A673 (cell line): ENCODE measurements at regions not wholly inside any gene's neighbourhood (a gene's known extent, or its start where the extent isn't known, plus 50 kb on each side); places are given as distances from the start of the nearest gene placed in this dataset.

Source experiments
- BruUV-seq: library from RNA; stranded (reverse); fragments of 400-500 nt; replicated peaks from 2 replicates; lab custom pipeline; 2021; lab: Mats Ljungman, UMichigan
- CTCF ChIA-PET: fragments of 300-600 bp; sonication (Branson Sonifier 250); formaldehyde crosslinking; loops from one replicate; lab custom pipeline; 2022; ENCODE audit warnings: antibody characterized with exemption; lab: Charles Lee
- POLR2A ChIA-PET: fragments of 300-600 bp; sonication (Branson Sonifier 250); formaldehyde crosslinking; loops from one replicate; lab custom pipeline; 2022; ENCODE audit warnings: antibody characterized with exemption; ENCODE audit not compliant: low non-redundant PET; lab: Charles Lee
- DNase-seq: peaks from one replicate; pipeline ENCODE4 v3.0.0-alpha.2; 2015; ENCODE audit warnings: low spot score
- H3K27ac ChIP-seq: fragments of 200-600 bp; sonication (generic); 2 replicates; pipeline ENCODE4 v1.5.1; 2016; ENCODE audit warnings: mixed run types, low read depth, mild to moderate bottlenecking, mixed read lengths, antibody characterized with exemption, low read length; ENCODE audit not compliant: poor library complexity, severe bottlenecking
- H3K27me3 ChIP-seq: fragments of 200-600 bp; sonication (generic); replicated peaks from 2 replicates; pipeline ENCODE4 v1.6.1; 2017; ENCODE audit warnings: mixed run types, low read depth, mild to moderate bottlenecking, mixed read lengths, antibody characterized with exemption, low read length; ENCODE audit not compliant: insufficient read depth, poor library complexity
- H3K36me3 ChIP-seq: fragments of 200-600 bp; sonication (generic); 2 replicates; pipeline ENCODE4 v1.6.1; 2016; ENCODE audit warnings: mixed run types, mild to moderate bottlenecking, mixed read lengths, antibody characterized with exemption, low read length; ENCODE audit not compliant: insufficient read depth, poor library complexity, severe bottlenecking
- H3K4me1 ChIP-seq: fragments of 200-600 bp; sonication (generic); 2 replicates; pipeline ENCODE4 v1.6.1; 2017; ENCODE audit warnings: mixed run types, mild to moderate bottlenecking, mixed read lengths, antibody characterized with exemption, low read length; ENCODE audit not compliant: insufficient read depth, poor library complexity, severe bottlenecking
- H3K4me3 ChIP-seq: fragments of 200-600 bp; sonication (generic); 2 replicates; pipeline ENCODE4 v1.5.1; 2016; ENCODE audit warnings: low read depth, mixed run types, mild to moderate bottlenecking, mixed read lengths, low read length; ENCODE audit not compliant: poor library complexity, severe bottlenecking
- H3K9me3 ChIP-seq: fragments of 200-600 bp; sonication (generic); 2 replicates; pipeline ENCODE4 v1.6.1; 2016; ENCODE audit warnings: mixed run types, low read depth, mild to moderate bottlenecking, mixed read lengths, antibody characterized with exemption, low read length; ENCODE audit not compliant: poor library complexity, severe bottlenecking
- EZH2 ChIP-seq: fragments of 200-600 bp; sonication (generic); IDR thresholded peaks from 2 replicates; pipeline ENCODE4 v1.6.1; 2017; ENCODE audit warnings: borderline replicate concordance, low read depth, mild to moderate bottlenecking, mixed read lengths, antibody characterized with exemption, low read length; ENCODE audit not compliant: poor library complexity, severe bottlenecking
- intact Hi-C: fragments of 100-400 bp; cut with micrococcal nuclease; formaldehyde crosslinking; loops from one replicate; pipeline ENCODE4 v1.10.0; 2022; ENCODE audit not compliant: unreplicated experiment
- TF ChIP-seq, protein P1 (sequence below): fragments of 300-800, 200-600 bp; sonication (generic); conservative IDR thresholded peaks from 2 replicates; pipeline ENCODE4 v1.5.1; 2017; ENCODE audit warnings: low read depth, mild to moderate bottlenecking, antibody characterized with exemption, low read length, moderate library complexity, mixed read lengths

DNA sequence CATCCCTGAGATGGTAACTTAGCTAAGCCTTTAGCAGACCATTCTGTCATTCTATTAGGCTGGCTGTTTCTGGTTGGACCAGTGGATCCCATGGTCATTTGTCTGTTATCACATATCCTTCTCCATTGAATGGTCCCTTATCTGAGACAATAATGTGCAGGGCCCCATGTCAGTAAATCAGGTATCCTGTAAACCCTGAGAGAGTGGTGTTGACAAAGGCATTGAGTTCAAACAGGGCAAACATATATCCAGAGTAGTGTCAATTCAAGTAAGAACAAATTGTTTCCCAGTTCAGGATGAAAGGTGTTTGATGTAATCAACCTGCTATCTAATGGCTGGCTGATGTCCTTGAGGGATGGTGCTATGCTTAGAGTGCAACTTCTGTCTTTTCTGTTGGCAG lies 126.2 kb downstream of the LINC00237 start:
- TF ChIP-seq EZH2 = no peak
- TF ChIP-seq, protein P1, sequence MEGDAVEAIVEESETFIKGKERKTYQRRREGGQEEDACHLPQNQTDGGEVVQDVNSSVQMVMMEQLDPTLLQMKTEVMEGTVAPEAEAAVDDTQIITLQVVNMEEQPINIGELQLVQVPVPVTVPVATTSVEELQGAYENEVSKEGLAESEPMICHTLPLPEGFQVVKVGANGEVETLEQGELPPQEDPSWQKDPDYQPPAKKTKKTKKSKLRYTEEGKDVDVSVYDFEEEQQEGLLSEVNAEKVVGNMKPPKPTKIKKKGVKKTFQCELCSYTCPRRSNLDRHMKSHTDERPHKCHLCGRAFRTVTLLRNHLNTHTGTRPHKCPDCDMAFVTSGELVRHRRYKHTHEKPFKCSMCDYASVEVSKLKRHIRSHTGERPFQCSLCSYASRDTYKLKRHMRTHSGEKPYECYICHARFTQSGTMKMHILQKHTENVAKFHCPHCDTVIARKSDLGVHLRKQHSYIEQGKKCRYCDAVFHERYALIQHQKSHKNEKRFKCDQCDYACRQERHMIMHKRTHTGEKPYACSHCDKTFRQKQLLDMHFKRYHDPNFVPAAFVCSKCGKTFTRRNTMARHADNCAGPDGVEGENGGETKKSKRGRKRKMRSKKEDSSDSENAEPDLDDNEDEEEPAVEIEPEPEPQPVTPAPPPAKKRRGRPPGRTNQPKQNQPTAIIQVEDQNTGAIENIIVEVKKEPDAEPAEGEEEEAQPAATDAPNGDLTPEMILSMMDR = no peak
- CTCF ChIA-PET = no interaction called here
- H3K4me1 ChIP-seq = no peaks in the 10 kb centered on the region
- BruUV-seq = no TSS peak
- intact Hi-C loops = no loop called here
- no peaks in the 10 kb centered on the region for H3K36me3 ChIP-seq
- no peaks in the 10 kb centered on the region for H3K9me3 ChIP-seq
- POLR2A ChIA-PET = no interaction called here
- peaks cover 6% of the 10 kb centered on the region for H3K27me3 ChIP-seq
- H3K27ac ChIP-seq = no peak overlapping the region
- DNase-seq = no peak
- no peak overlapping the region for H3K4me3 ChIP-seq

DNA sequence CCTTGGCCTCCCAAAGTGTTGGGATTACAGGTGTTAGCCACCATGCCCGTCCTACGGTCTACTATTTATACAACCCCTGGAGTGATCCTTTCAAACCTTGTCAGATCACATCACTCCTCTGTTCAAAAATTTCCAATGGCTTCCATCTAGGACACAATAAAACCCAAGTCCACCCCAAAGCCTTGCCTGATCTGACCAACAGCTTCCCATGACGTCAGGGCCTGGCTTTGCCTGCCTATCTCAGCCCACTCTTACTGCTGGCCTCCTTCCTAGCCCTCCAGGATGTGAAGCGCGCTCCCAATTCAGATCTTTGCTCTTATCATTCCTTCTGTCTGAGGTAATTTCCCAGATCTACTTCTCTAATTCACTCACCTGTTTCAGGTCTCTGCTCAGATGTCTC lies 128.4 kb downstream of the LINC00237 start:
- Histone ChIP-seq H3K9me3 (no peaks in the 10 kb centered on the region), H3K27ac (no peak overlapping the region), H3K36me3 (no peaks in the 10 kb centered on the region), H3K4me3 (no peak overlapping the region), H3K4me1 (no peaks in the 10 kb centered on the region), H3K27me3 (peaks cover 8% of the 10 kb centered on the region)
- DNase-seq = no peak
- no peak for TF ChIP-seq EZH2
- TF ChIP-seq, protein P1 = no peak
- intact Hi-C loops = no loop called here
- POLR2A ChIA-PET = no interaction called here
- CTCF ChIA-PET = interaction anchor here (0.6 kb wide), 1 partner anchor 509 kb away, joined by 3 read pairs; no protein-coding TSS in a partner anchor
- no TSS peak for BruUV-seq

DNA sequence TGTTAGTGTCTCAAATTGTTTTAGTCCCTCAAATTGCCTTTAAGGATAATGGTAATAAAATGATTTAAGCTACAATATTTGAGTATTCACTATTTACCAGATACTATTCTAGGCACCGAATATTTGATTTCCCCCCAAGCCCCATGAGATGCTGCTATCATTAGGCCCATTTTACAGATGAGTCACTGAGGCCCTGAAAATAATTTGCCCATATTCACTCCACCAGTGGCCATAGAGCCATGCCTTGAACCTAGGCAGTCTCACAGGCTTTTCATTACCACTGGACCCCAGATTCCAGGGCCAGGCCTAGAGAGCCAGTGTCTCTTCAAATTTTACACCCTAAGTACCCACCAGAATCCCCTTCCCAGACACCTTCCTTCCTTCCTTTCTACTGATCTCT lies 133.7 kb downstream of the LINC00237 start:
- Histone ChIP-seq H3K4me1 (no peaks in the 10 kb centered on the region), H3K4me3 (no peak overlapping the region), H3K36me3 (no peaks in the 10 kb centered on the region), H3K27me3 (peaks cover 41% of the 10 kb centered on the region), H3K9me3 (no peaks in the 10 kb centered on the region), H3K27ac (no peak overlapping the region)
- intact Hi-C loops = no loop called here
- ChIA-PET CTCF (no interaction called here), POLR2A (interaction anchor here (0.5 kb wide), 1 partner anchor 1318 kb away, joined by 5 read pairs; no protein-coding TSS in a partner anchor)
- no TSS peak for BruUV-seq
- no peak for TF ChIP-seq EZH2
- TF ChIP-seq, protein P1 = no peak
- no peak for DNase-seq
